Hepatocyte (in vitro differentiated cells): ENCODE measurements at regions not wholly inside any gene's neighbourhood (a gene's known extent, or its start where the extent isn't known, plus 50 kb on each side); places are given as distances from the start of the nearest gene placed in this dataset.

Experiments
- CTCF ChIP-seq: fragments of 200-600 bp; sonication (generic); IDR thresholded peaks from 2 replicates; pipeline ENCODE4 v1.5.1; 2016; ENCODE audit warnings: antibody characterized with exemption, mild to moderate bottlenecking; ENCODE audit not compliant: poor library complexity
- EZH2 ChIP-seq: fragments of 200-600 bp; sonication (generic); IDR thresholded peaks from 2 replicates; pipeline ENCODE4 v1.6.1; 2016; ENCODE audit warnings: antibody characterized with exemption, mild to moderate bottlenecking, borderline replicate concordance

GRCh38 chr5:135138116-135138850 is 104.3 kb upstream of the PITX1 start:
- TF ChIP-seq CTCF (no peak), EZH2 (no peak)
